CD14-positive monocyte (primary cell): ENCODE measurements at regions not wholly inside any gene's neighbourhood (a gene's known extent, or its start where the extent isn't known, plus 50 kb on each side); places are given as distances from the start of the nearest gene placed in this dataset.

Experiments
- DNase-seq, 3 donors: peaks; one replicate each; pipeline ENCODE4 v3.0.0-alpha.2; 2011 to 2022
- H2AFZ ChIP-seq: 2 replicates; pipeline ENCODE4 v1.6.0; 2012; ENCODE audit warnings: mild to moderate bottlenecking, low read depth, low read length, inconsistent platforms; ENCODE audit not compliant: insufficient read depth, poor library complexity, severe bottlenecking
- H3K27ac ChIP-seq, 2 donors: 1 replicate in 1 of 2; 2 replicates in 1 of 2; pipeline ENCODE4 v1.5.1; 2012 to 2013; ENCODE audit warnings: low read length in 2 of 2, control low read depth in 1 of 2, inconsistent platforms in 1 of 2, low read depth in 1 of 2, mild to moderate bottlenecking in 1 of 2
- H3K27me3 ChIP-seq, 2 donors: one replicate each; pipeline versions ENCODE4 v1.6.0 to v1.6.1; 2011 to 2013; ENCODE audit warnings: low read length in 2 of 2; ENCODE audit not compliant: control insufficient read depth in 2 of 2, insufficient read depth in 2 of 2
- H3K36me3 ChIP-seq, 2 donors: replicated peaks in 1 of 2; 1 replicate in 1 of 2; 2 replicates in 1 of 2; pipeline versions ENCODE4 v1.5.1 to v1.6.1; 2012 to 2013; ENCODE audit warnings: low read length in 2 of 2, control low read depth in 1 of 2, inconsistent platforms in 1 of 2, mild to moderate bottlenecking in 1 of 2; ENCODE audit not compliant: insufficient read depth in 2 of 2, control insufficient read depth in 1 of 2
- H3K4me1 ChIP-seq, 2 donors: 1 replicate in 1 of 2; 2 replicates in 1 of 2; pipeline versions ENCODE4 v1.5.1 to v1.6.1; 2012 to 2013; ENCODE audit warnings: low read length in 2 of 2, control low read depth in 1 of 2, inconsistent platforms in 1 of 2, mild to moderate bottlenecking in 1 of 2, moderate library complexity in 1 of 2; ENCODE audit not compliant: insufficient read depth in 2 of 2, control insufficient read depth in 1 of 2
- H3K4me2 ChIP-seq: replicated peaks from 2 replicates; pipeline ENCODE3; 2012; ENCODE audit warnings: low read length, moderate library complexity, mild to moderate bottlenecking; ENCODE audit not compliant: poor library complexity, severe bottlenecking; ENCODE audit errors: extremely low read depth
- H3K4me3 ChIP-seq, 3 experiments: fragments of 200-600 bp in 1 of 3; sonication (generic) in 1 of 3; replicated peaks in 1 of 3; 1 replicate in 2 of 3; 2 replicates in 1 of 3; pipeline ENCODE4 v1.5.1; 2011 to 2013; ENCODE audit warnings: low read length in 3 of 3, mild to moderate bottlenecking in 3 of 3, control low read depth in 2 of 3, low read depth in 2 of 3, inconsistent platforms in 1 of 3, moderate library complexity in 1 of 3
- H3K79me2 ChIP-seq: 2 replicates; pipeline ENCODE4 v1.6.0; 2012; ENCODE audit warnings: mild to moderate bottlenecking, control low read depth, inconsistent platforms, low read length, moderate library complexity; ENCODE audit not compliant: insufficient read depth
- H3K9ac ChIP-seq: 2 replicates; pipeline ENCODE4 v1.6.0; 2017; ENCODE audit warnings: low read length, mild to moderate bottlenecking; ENCODE audit not compliant: insufficient read depth, poor library complexity, severe bottlenecking
- H3K9me3 ChIP-seq, 2 donors: replicated peaks in 1 of 2; 1 replicate in 1 of 2; 2 replicates in 1 of 2; pipeline versions ENCODE4 v1.5.1 to v1.6.1; 2012 to 2013; ENCODE audit warnings: low read length in 2 of 2, control low read depth in 1 of 2; ENCODE audit not compliant: control insufficient read depth in 1 of 2, insufficient read depth in 1 of 2
- H4K20me1 ChIP-seq: 2 replicates; pipeline ENCODE4 v1.6.0; 2012; ENCODE audit warnings: mild to moderate bottlenecking, low read length, control low read depth, moderate library complexity; ENCODE audit not compliant: insufficient read depth
- H3K27ac Mint-ChIP-seq, 7 donors: one replicate each; pipeline ENCODE4 v1.8.0; 2020; ENCODE audit warnings: mild to moderate bottlenecking in 7 of 7, mixed read lengths in 7 of 7, moderate library complexity in 6 of 7, inconsistent platforms in 2 of 7
- H3K27me3 Mint-ChIP-seq, 3 donors: one replicate each; pipeline ENCODE4 v1.8.0; 2021 to 2022; ENCODE audit warnings: low read depth in 3 of 3, mild to moderate bottlenecking in 3 of 3, mixed read lengths in 3 of 3, moderate library complexity in 3 of 3, inconsistent platforms in 1 of 3
- H3K36me3 Mint-ChIP-seq, 2 donors: one replicate each; pipeline ENCODE4 v1.8.0; 2020; ENCODE audit warnings: mixed read lengths in 2 of 2, inconsistent platforms in 1 of 2, mild to moderate bottlenecking in 1 of 2
- H3K4me1 Mint-ChIP-seq: one replicate; pipeline ENCODE4 v1.8.0; 2020; ENCODE audit warnings: mild to moderate bottlenecking, mixed read lengths
- H3K4me3 Mint-ChIP-seq, 2 donors: one replicate each; pipeline ENCODE4 v1.8.0; 2020; ENCODE audit warnings: mild to moderate bottlenecking in 2 of 2, mixed read lengths in 2 of 2, moderate library complexity in 1 of 2
- H3K9me3 Mint-ChIP-seq, 7 donors: one replicate each; pipeline ENCODE4 v1.8.0; 2020 to 2022; ENCODE audit warnings: mixed read lengths in 7 of 7, mild to moderate bottlenecking in 6 of 7, moderate library complexity in 6 of 7, inconsistent platforms in 2 of 7
- CTCF ChIP-seq: fragments of 200-600 bp; IDR thresholded peaks from one replicate; pipeline ENCODE4 v1.8.0; 2022; ENCODE audit warnings: antibody characterized with exemption, mild to moderate bottlenecking
- WGBS: methylation state at CpG from one replicate; pipeline ENCODE4 v1.1.5; 2013; ENCODE audit warnings: missing lambda C conversion rate; ENCODE audit not compliant: insufficient coverage; 5-methylcytosine and 5-hydroxymethylcytosine counted together
- intact Hi-C, 2 donors: fragments of 100-400 bp; cut with micrococcal nuclease; formaldehyde crosslinking; loops; one replicate each; pipeline versions ENCODE4 v1.15.0 to v1.15.1; 2023

- H3K4me3 Mint-ChIP-seq, result peak overlapping the region in 1 of 2 donors; percentile 65
- no CpG with 5 or more reads among the region's 3 CpGs for WGBS
- H3K27ac Mint-ChIP-seq, result peak overlapping the region; percentile 64 to 90 (median 77)
- peaks cover 0 to 2% of the 10 kb centered on the region in 2 donors for H3K27me3 ChIP-seq
- H3K36me3 Mint-ChIP-seq, result no peaks in the 10 kb centered on the region
- no peaks in the 10 kb centered on the region for H3K79me2 ChIP-seq
- peak overlapping the region; percentile 24 for H3K4me2 ChIP-seq
- peaks cover under 1 to 5% (median 1%) of the 10 kb centered on the region in 3 donors for H3K27me3 Mint-ChIP-seq
- intact Hi-C loops, result no loop called here
- peak; percentile 74 to 82 (median 79) for DNase-seq
- peaks cover 25% of the 10 kb centered on the region for H3K4me1 Mint-ChIP-seq
- TF ChIP-seq CTCF, result no peak
- no peaks in the 10 kb centered on the region for H3K9me3 ChIP-seq
- peak overlapping the region in 1 of 3 experiments; percentile 46 for H3K4me3 ChIP-seq
- H3K4me1 ChIP-seq, result peaks cover 17 to 22% of the 10 kb centered on the region in 2 donors
- H3K9ac ChIP-seq, result no peak overlapping the region
- no peaks in the 10 kb centered on the region for H3K36me3 ChIP-seq
- H3K27ac ChIP-seq, result peak overlapping the region; percentile 13 to 76
- no peaks in the 10 kb centered on the region for H3K9me3 Mint-ChIP-seq
- H4K20me1 ChIP-seq, result no peaks in the 10 kb centered on the region
- H2AFZ ChIP-seq, result peak overlapping the region; percentile 67
Observed at GRCh38 chr4:71259911-71260331, 78.9 kb upstream of the SLC4A4 start.

- DNase-seq, result no peak
- Histone ChIP-seq H3K36me3 (no peaks in the 10 kb centered on the region), H3K79me2 (no peaks in the 10 kb centered on the region), H3K27ac (peak overlapping the region in 1 of 2 donors; percentile 76), H3K9ac (no peak overlapping the region), H2AFZ (no peak overlapping the region), H3K4me1 (peaks cover 17 to 21% of the 10 kb centered on the region in 2 donors), H3K27me3 (peaks cover 0 to 2% of the 10 kb centered on the region in 2 donors), H3K9me3 (no peaks in the 10 kb centered on the region), H4K20me1 (no peaks in the 10 kb centered on the region), H3K4me2 (peak overlapping the region; percentile 24), H3K4me3 (peak overlapping the region in 1 of 3 experiments; percentile 46)
- Mint-ChIP-seq H3K4me3 (no peak overlapping the region), H3K4me1 (peaks cover 30% of the 10 kb centered on the region), H3K9me3 (no peaks in the 10 kb centered on the region), H3K27me3 (peaks cover 1 to 5% (median 2%) of the 10 kb centered on the region in 3 donors), H3K27ac (peak overlapping the region; percentile 32 to 90 (median 70)), H3K36me3 (no peaks in the 10 kb centered on the region)
- TF ChIP-seq CTCF, result no peak
- intact Hi-C loops, result no loop called here
- no CpG with 5 or more reads among the region's 1 CpG for whole genome bisulfite sequencing
Observed at GRCh38 chr4:71260544-71260943, 78.3 kb upstream of the SLC4A4 start.
